ENCODE measurements at regions not wholly inside any gene's neighbourhood (a gene's known extent, or its start where the extent isn't known, plus 50 kb on each side); places are given as distances from the start of the nearest gene placed in this dataset.

DNA sequence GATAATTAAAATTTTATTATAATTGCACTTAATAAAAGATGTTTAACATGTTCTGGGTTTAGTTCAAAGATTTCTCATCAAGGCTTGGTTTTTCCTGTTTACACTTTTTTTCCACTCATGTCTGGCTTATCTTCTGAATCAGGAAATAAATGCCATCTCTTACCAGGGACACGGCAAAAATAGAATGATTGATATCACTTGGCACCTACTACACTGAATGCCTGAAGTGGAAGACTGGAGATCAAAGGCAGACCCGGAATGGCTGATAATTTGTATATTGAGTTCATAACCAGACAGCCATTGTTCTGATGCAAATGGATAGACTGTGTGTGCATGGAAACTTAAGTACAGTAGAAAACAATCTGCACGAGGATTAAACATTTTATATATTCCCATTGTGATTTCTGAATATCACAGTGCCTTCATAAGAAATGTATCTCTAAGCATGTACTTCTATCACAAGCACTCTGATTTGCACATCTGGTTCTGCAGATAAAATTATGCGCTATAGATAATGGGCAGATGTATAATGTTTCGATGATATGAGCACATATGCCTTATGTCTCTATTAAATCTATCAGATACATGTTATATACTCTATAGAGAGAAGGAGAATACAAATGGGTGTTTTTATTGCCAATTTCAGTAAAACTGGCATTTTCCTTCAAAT, 304.8 kb downstream of the RND3 start:
- DNase-seq (ENCODE audit: low read depth, low spot score) (no peak), FAIRE-seq (no peak)
- no peak for TF ChIP-seq EZH2 (IDR thresholded peaks at IDR 0.05; ENCODE audit: low read length)
- TF ChIP-seq, protein P1, sequence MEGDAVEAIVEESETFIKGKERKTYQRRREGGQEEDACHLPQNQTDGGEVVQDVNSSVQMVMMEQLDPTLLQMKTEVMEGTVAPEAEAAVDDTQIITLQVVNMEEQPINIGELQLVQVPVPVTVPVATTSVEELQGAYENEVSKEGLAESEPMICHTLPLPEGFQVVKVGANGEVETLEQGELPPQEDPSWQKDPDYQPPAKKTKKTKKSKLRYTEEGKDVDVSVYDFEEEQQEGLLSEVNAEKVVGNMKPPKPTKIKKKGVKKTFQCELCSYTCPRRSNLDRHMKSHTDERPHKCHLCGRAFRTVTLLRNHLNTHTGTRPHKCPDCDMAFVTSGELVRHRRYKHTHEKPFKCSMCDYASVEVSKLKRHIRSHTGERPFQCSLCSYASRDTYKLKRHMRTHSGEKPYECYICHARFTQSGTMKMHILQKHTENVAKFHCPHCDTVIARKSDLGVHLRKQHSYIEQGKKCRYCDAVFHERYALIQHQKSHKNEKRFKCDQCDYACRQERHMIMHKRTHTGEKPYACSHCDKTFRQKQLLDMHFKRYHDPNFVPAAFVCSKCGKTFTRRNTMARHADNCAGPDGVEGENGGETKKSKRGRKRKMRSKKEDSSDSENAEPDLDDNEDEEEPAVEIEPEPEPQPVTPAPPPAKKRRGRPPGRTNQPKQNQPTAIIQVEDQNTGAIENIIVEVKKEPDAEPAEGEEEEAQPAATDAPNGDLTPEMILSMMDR (optimal IDR thresholded peaks at IDR 0.05 in 1 of 3, IDR thresholded peaks at IDR 0.05 in 1 of 3, conservative IDR thresholded peaks at IDR 0.05 in 1 of 3; ENCODE audit: extremely low read depth in 1 of 3, insufficient read depth in 2 of 3, low read length in 3 of 3): no peak
- Histone ChIP-seq H3K36me3 (ENCODE audit: control insufficient read depth in 2 of 2, extremely low read depth in 1 of 2, insufficient read depth in 2 of 2, low read length in 2 of 2) (no peaks in the 10 kb centered on the region), H3K9ac (ENCODE audit: control insufficient read depth, extremely low read depth, insufficient read depth, low read length) (no peak overlapping the region), H3K4me1 (ENCODE audit: control insufficient read depth, extremely low read depth, insufficient read depth, low read length) (no peaks in the 10 kb centered on the region), H3K4me3 (ENCODE audit: control insufficient read depth in 2 of 3, extremely low read depth in 1 of 3, insufficient read depth in 2 of 3, low read depth in 1 of 3, low read length in 3 of 3) (no peak overlapping the region), H3K9me1 (ENCODE audit: control insufficient read depth, extremely low read depth, insufficient read depth, low read length) (no peaks in the 10 kb centered on the region), H4K20me1 (ENCODE audit: control insufficient read depth, extremely low read depth, insufficient read depth, low read length) (no peaks in the 10 kb centered on the region), H2AFZ (ENCODE audit: control insufficient read depth, low read length) (peak overlapping the region; percentile 42), H3K79me2 (ENCODE audit: control insufficient read depth, insufficient read depth, low read length) (no peaks in the 10 kb centered on the region), H3K27ac (ENCODE audit: control insufficient read depth, insufficient read depth, low read length) (no peak overlapping the region), H3K27me3 (ENCODE audit: control insufficient read depth, extremely low read depth, insufficient read depth, low read length) (no peaks in the 10 kb centered on the region), H3K4me2 (ENCODE audit: control insufficient read depth, extremely low read depth, insufficient read depth, low read depth, low read length) (no peak overlapping the region), H3K9me3 (ENCODE audit: control insufficient read depth, low read depth, low read length) (no peaks in the 10 kb centered on the region)
- dilution Hi-C loops (cut with MboI; ENCODE audit: extremely low pct_ligation_motif_present, low sequenced_read_pairs): no loop called here

DNA sequence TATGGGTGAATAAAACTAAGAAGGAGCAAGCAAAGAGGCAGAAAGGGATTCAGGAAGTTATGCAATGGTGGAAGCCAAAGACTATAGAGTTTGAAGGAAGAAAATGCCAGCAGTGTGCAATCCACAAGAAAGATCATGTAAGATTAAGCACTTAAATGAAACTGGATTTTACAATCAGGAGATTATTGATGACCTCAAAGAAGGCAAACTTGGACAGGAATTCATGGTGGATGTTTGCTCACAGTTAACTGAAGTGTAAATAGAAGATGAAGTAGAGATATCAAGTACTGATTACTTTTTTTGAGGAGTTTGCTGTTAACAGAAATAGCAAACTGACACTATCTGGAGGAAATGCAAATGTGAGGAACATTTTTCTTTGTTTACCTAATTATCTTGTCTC, 308.9 kb downstream of the RND3 start:
- Histone ChIP-seq H4K20me1 (ENCODE audit: control insufficient read depth, extremely low read depth, insufficient read depth, low read length) (no peaks in the 10 kb centered on the region), H3K4me2 (ENCODE audit: control insufficient read depth, extremely low read depth, insufficient read depth, low read depth, low read length) (no peak overlapping the region), H3K9me1 (ENCODE audit: control insufficient read depth, extremely low read depth, insufficient read depth, low read length) (no peaks in the 10 kb centered on the region), H3K4me3 (ENCODE audit: control insufficient read depth in 2 of 3, extremely low read depth in 1 of 3, insufficient read depth in 2 of 3, low read depth in 1 of 3, low read length in 3 of 3) (no peak overlapping the region), H3K79me2 (ENCODE audit: control insufficient read depth, insufficient read depth, low read length) (no peaks in the 10 kb centered on the region), H3K4me1 (ENCODE audit: control insufficient read depth, extremely low read depth, insufficient read depth, low read length) (no peaks in the 10 kb centered on the region), H3K9me3 (ENCODE audit: control insufficient read depth, low read depth, low read length) (no peaks in the 10 kb centered on the region), H3K27ac (ENCODE audit: control insufficient read depth, insufficient read depth, low read length) (no peak overlapping the region), H3K9ac (ENCODE audit: control insufficient read depth, extremely low read depth, insufficient read depth, low read length) (no peak overlapping the region), H2AFZ (ENCODE audit: control insufficient read depth, low read length) (peak overlapping the region; percentile 23), H3K27me3 (ENCODE audit: control insufficient read depth, extremely low read depth, insufficient read depth, low read length) (no peaks in the 10 kb centered on the region), H3K36me3 (ENCODE audit: control insufficient read depth in 2 of 2, extremely low read depth in 1 of 2, insufficient read depth in 2 of 2, low read length in 2 of 2) (no peaks in the 10 kb centered on the region)
- DNase-seq (ENCODE audit: low read depth, low spot score): no peak
- FAIRE-seq: no peak
- no peak for TF ChIP-seq EZH2 (IDR thresholded peaks at IDR 0.05; ENCODE audit: low read length)
- TF ChIP-seq, protein P1 (optimal IDR thresholded peaks at IDR 0.05 in 1 of 3, IDR thresholded peaks at IDR 0.05 in 1 of 3, conservative IDR thresholded peaks at IDR 0.05 in 1 of 3; ENCODE audit: extremely low read depth in 1 of 3, insufficient read depth in 2 of 3, low read length in 3 of 3): no peak
- dilution Hi-C loops (cut with MboI; ENCODE audit: extremely low pct_ligation_motif_present, low sequenced_read_pairs): no loop called here

All from keratinocyte (primary cell).